ENCODE measurements at regions not wholly inside any gene's neighbourhood (a gene's known extent, or its start where the extent isn't known, plus 50 kb on each side); places are given as distances from the start of the nearest gene placed in this dataset.
"Not testable (repeated sequence)": the region's sequence is repeated elsewhere in the genome, so short reads cannot be mapped to it uniquely, and the experiment has no call there.

DNA sequence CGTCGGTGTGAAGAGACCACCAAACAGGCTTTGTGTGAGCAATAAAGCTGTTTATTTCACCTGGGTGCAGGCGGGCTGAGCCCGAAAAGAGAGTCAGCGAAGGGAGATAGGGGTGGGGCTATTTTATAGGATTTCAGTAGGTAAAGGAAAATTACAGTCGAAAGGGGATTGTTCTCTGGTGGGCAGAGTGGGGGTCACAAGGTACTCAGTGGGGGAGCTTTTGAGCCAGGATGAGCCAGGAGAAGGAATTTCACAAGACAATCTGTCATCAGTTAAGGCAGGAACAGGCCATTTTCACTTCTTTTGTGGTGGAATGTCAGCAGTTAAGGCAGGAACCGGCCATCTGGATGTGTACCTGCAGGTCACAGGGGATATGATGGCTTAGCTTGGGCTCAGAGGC is 98.1 kb downstream of the RTP4 start:
- not testable (repeated sequence) for DNase-seq

GRCh38 chr3:187465503-187465902 is 97.3 kb downstream of the RTP4 start:
- no peak for DNase-seq

DNA sequence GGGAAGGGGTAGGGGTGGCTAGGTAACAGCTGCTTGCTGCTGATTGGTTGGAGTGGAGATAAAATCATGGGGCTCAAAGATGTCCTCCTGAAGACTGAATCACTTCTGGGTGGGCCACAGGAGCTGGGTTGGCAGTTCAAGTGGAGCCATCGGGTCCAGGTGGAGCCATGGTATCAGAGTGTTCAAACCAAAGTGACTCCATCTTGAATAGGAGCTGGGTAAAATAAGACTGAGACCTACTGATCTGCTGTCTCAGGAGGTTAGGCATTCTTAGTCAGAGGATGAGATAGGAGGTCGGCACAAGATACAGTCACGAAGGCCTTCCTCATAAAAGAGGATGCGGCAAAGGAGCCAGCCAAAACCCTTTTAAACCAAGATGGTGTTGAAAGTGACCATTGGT is 96.5 kb downstream of the RTP4 start:
- DNase-seq: no peak

- DNase-seq: no peak
Measured at GRCh38 chr3:187458921-187459320, 90.7 kb downstream of the RTP4 start.

DNA sequence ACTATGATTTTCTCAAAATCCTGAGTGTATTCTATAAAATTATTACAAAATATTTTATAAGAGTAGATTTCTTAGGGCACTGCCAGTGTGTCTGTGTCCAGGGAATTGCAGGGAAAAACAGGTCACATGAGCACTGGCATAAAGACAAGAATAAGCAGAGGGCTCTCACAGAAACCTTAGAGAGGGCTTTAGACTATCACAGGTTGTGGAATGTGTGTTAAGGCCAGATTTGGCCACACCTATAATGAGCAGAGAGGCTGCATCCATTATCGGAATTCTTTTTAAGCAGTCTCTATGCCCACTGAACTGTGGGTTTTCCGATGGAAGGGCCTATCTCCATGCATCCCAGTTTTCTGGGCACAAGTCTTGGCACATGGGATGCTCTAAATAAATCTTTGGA is 90.2 kb downstream of the RTP4 start:
- DNase-seq: no peak

DNA sequence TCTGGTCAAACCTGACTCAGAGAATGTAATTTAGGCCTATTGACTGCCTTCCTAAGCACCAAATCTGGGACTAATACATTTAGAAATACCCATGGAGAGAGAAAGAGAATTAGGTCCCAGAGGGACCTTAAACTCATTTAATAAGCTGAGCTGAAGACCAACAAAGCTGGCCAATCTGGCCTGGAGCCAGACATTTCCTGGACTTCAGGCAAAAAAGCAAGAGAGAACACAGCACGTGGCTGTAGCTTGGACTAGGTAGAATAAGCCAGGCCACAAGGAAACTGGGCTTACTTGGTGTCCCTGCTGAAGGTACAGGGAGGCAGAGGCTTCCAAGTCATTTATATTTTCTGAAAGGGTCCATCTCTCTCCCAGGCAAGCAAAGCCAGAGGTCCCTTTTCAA is 88.1 kb downstream of the RTP4 start:
- no peak for DNase-seq

- DNase-seq: no peak
Measured at GRCh38 chr3:187454085-187454815, 86.1 kb downstream of the RTP4 start.

GRCh38 chr3:187450431-187451190 is 82.4 kb downstream of the RTP4 start:
- DNase-seq: no peak

GRCh38 chr3:187448674-187449073 is 80.5 kb downstream of the RTP4 start:
- no peak for DNase-seq

- DNase-seq: no peak
Measured at GRCh38 chr3:187447737-187448136, 79.6 kb downstream of the RTP4 start.

GRCh38 chr3:187445356-187445755 is 77.2 kb downstream of the RTP4 start:
- no peak for DNase-seq

- DNase-seq: no peak
Measured at GRCh38 chr3:187434524-187434923, 66.3 kb downstream of the RTP4 start.

GRCh38 chr3:187430576-187430975 is 62.4 kb downstream of the RTP4 start:
- DNase-seq: no peak

All from EL (cell line).